HepG2 (cell line): ENCODE measurements at regions not wholly inside any gene's neighbourhood (a gene's known extent, or its start where the extent isn't known, plus 50 kb on each side); places are given as distances from the start of the nearest gene placed in this dataset.

Experiments used
- CCAR2 ChIP-seq: fragments of 200-400 bp; formaldehyde crosslinking; optimal IDR thresholded peaks from 2 replicates; pipeline ENCODE3; 2018; ENCODE audit warnings: low read depth, mild to moderate bottlenecking, low read length, moderate library complexity
- FOXP1 ChIP-seq, 2 experiments: fragments of 450-650 bp in 1 of 2; IDR thresholded peaks; 2 replicates each; pipeline ENCODE4 v1.6.1; 2017 to 2018; ENCODE audit warnings: antibody characterized with exemption in 1 of 2
- GTF3A ChIP-seq: sonication (generic); formaldehyde crosslinking; conservative IDR thresholded peaks from 2 replicates; pipeline ENCODE4 v1.4.0; 2020; ENCODE audit warnings: mild to moderate bottlenecking, missing genetic modification reagents
- STAG1 ChIP-seq: sonication (generic); formaldehyde crosslinking; IDR thresholded peaks from 2 replicates; pipeline ENCODE4 v1.4.0; 2020; ENCODE audit warnings: missing genetic modification reagents
- YEATS2 ChIP-seq: sonication (generic); formaldehyde crosslinking; IDR thresholded peaks from 2 replicates; pipeline ENCODE4 v1.4.0; 2020; ENCODE audit warnings: missing genetic modification reagents, borderline replicate concordance
- ZBTB40 ChIP-seq, 2 experiments: fragments of 450-650 bp in 1 of 2; sonication (generic) in 1 of 2; formaldehyde crosslinking in 1 of 2; IDR thresholded peaks; 2 replicates each; pipeline versions ENCODE4 v1.6.1 to v1.8.0; 2016 to 2022; ENCODE audit warnings: antibody characterized with exemption in 1 of 2, mild to moderate bottlenecking in 1 of 2, missing genetic modification reagents in 1 of 2
- ZBTB43 ChIP-seq: sonication (generic); formaldehyde crosslinking; conservative IDR thresholded peaks from 2 replicates; pipeline ENCODE4 v1.4.0; 2020; ENCODE audit warnings: missing genetic modification reagents
- ZNF431 ChIP-seq: sonication (generic); formaldehyde crosslinking; IDR thresholded peaks from 2 replicates; pipeline ENCODE4 v1.9.0; 2022; ENCODE audit warnings: missing genetic modification reagents, low read depth, mild to moderate bottlenecking, borderline replicate concordance
- ZSCAN29 ChIP-seq: sonication (generic); formaldehyde crosslinking; conservative IDR thresholded peaks from 2 replicates; pipeline ENCODE4 v1.4.0; 2020; ENCODE audit warnings: mild to moderate bottlenecking, missing genetic modification reagents

GRCh38 chr2:30358351-30358750 is 88.7 kb upstream of the LCLAT1 start (continued):
- TF ChIP-seq ZBTB40 (IDR thresholded peaks at IDR 0.05) = no peak
- TF ChIP-seq ZBTB40 (CRISPR knock-in tag; IDR thresholded peaks at IDR 0.05) = no peak
- TF ChIP-seq YEATS2 (CRISPR knock-in tag) = no peak
- no peak for TF ChIP-seq ZSCAN29 (CRISPR knock-in tag)
- no peak for TF ChIP-seq STAG1 (CRISPR knock-in tag)
- no peak for TF ChIP-seq FOXP1 (IDR thresholded peaks at IDR 0.05)
- no peak for TF ChIP-seq FOXP1 (CRISPR knock-in tag; IDR thresholded peaks at IDR 0.05)
- no peak for TF ChIP-seq ZBTB43 (CRISPR knock-in tag)
- TF ChIP-seq CCAR2 = no peak
- no peak for TF ChIP-seq ZNF431 (CRISPR knock-in tag)
- no peak for TF ChIP-seq GTF3A
